ENCODE measurements at regions not wholly inside any gene's neighbourhood (a gene's known extent, or its start where the extent isn't known, plus 50 kb on each side); places are given as distances from the start of the nearest gene placed in this dataset.

- no peaks in the 10 kb centered on the region for H3K27me3 ChIP-seq
- H3K36me3 ChIP-seq, result no peaks in the 10 kb centered on the region
- DNase-seq, result no peak
- no peak overlapping the region for H3K4me3 ChIP-seq
- H3K9me3 ChIP-seq, result no peaks in the 10 kb centered on the region
These were observed 755.2 kb downstream of the BRINP1 start for GRCh38 chr9:118613996-118614395.

DNA sequence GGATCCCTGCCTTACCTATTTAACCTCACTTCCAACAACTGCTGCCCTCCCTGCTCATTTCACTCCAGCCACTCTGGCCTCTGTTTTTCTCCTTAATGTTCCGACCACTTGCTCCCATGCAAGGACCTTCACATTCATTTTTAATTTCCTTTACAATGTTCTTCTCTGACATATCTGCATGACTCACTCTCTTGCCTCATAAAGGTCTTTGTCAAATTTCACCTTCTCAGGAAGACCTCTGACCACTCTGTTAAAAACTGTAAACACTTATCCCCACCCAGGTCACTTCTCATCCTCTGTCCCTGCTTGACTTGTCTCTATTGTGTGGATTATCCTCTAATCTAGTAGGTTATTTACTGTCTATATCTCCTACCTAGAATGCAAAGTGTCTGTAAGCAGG is 751.2 kb downstream of the BRINP1 start:
- Histone ChIP-seq H3K27me3 (no peaks in the 10 kb centered on the region), H3K9me3 (no peaks in the 10 kb centered on the region), H3K4me3 (no peak overlapping the region), H3K36me3 (no peaks in the 10 kb centered on the region)
- DNase-seq, result no peak

DNA sequence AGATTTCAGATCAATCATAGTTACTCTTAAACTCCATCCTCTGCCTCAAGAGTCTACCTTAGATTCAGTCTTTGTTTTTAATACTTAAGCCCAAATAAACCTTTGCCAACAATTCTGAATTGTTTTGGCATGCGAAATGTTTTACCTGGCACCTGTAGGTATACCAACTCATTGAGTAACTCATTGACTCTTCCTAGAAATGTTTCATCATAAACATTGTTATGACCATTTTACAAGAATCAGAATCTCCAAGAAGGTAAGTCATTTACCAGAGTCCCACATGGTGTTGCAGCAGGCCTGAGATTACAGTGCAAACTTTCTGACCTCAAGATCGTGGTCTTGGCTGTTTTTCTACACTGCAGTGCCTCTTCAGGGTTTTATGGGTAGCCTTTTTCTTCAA is 750.4 kb downstream of the BRINP1 start:
- DNase-seq, result no peak
- Histone ChIP-seq H3K36me3 (no peaks in the 10 kb centered on the region), H3K27me3 (no peaks in the 10 kb centered on the region), H3K9me3 (no peaks in the 10 kb centered on the region), H3K4me3 (no peak overlapping the region)

GRCh38 chr9:118624608-118625007 is 744.6 kb downstream of the BRINP1 start:
- Histone ChIP-seq H3K36me3 (no peaks in the 10 kb centered on the region), H3K9me3 (no peaks in the 10 kb centered on the region), H3K4me3 (no peak overlapping the region), H3K27me3 (no peaks in the 10 kb centered on the region)
- no peak for DNase-seq

GRCh38 chr9:118630079-118630478 is 739.2 kb downstream of the BRINP1 start:
- H3K36me3 ChIP-seq, result no peaks in the 10 kb centered on the region
- DNase-seq, result no peak
- no peaks in the 10 kb centered on the region for H3K27me3 ChIP-seq
- H3K4me3 ChIP-seq, result no peak overlapping the region
- H3K9me3 ChIP-seq, result no peaks in the 10 kb centered on the region; the same call in 1 of the 2 replicates

DNA sequence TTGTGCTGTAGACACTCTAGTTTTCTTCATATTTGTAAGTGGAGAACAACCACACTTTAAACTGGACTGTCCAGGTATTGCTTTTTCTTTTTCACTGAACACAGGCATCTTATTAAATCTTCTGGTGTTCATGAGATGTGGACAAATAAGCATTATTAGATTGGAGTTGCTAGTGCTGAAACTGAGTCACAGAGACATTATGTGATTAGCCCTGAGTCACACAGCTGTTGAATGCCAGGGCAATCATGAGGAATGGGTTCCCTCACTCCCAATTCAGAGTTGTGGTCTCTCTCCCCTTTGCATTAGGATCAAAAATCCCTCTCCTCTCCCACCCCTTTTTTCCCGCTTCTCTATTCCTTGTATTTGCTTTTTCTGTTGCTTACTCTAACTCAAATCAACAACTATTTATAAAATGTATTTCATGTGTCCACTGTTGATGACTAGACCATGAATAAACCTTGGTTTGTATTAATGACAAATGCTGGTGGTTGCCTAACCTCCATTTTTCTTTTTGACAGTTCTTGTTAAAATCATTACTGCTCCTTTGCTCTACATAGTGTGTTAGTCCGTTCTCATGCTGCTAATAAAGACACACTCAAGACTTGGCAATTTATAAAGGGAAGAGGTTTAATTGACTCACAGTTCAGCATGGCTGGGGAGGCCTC is 738.2 kb downstream of the BRINP1 start:
- no peaks in the 10 kb centered on the region; the same call in 1 of the 2 replicates for H3K9me3 ChIP-seq
- H3K27me3 ChIP-seq, result no peaks in the 10 kb centered on the region
- H3K36me3 ChIP-seq, result no peaks in the 10 kb centered on the region
- H3K4me3 ChIP-seq, result no peak overlapping the region
- no peak for DNase-seq

GRCh38 chr9:118631956-118632355 is 737.3 kb downstream of the BRINP1 start:
- no peak for DNase-seq
- Histone ChIP-seq H3K36me3 (no peaks in the 10 kb centered on the region), H3K27me3 (no peaks in the 10 kb centered on the region), H3K4me3 (no peak overlapping the region), H3K9me3 (no peaks in the 10 kb centered on the region; the same call in 1 of the 2 replicates)

DNA sequence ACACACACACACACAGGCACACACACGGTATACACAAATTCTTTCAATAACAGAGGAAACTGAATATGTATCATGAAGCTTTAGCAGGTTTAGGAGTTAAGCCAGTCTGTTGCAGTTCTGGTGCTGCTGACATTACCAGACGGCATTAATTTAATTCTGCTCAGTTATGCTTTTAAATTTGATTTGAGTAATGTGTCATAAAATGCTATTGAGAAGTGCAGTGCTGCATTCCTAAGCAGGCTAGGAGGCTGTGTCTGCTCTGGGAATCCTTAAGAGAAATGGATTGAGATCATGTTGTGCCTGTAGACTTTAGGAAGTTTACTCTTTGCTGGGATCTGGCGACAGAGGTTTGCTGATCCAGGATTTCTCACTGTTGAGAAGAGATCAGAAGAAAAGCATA is 733.8 kb downstream of the BRINP1 start:
- DNase-seq, result no peak
- Histone ChIP-seq H3K9me3 (peaks cover 6% of the 10 kb centered on the region), H3K36me3 (no peaks in the 10 kb centered on the region), H3K4me3 (no peak overlapping the region), H3K27me3 (no peaks in the 10 kb centered on the region)

GRCh38 chr9:118637681-118638080 is 731.6 kb downstream of the BRINP1 start:
- Histone ChIP-seq H3K27me3 (no peaks in the 10 kb centered on the region), H3K4me3 (no peak overlapping the region), H3K36me3 (no peaks in the 10 kb centered on the region), H3K9me3 (peaks cover 6% of the 10 kb centered on the region)
- no peak for DNase-seq

- DNase-seq, result peak; percentile 33
- H3K27me3 ChIP-seq, result no peaks in the 10 kb centered on the region
- peaks cover 13% of the 10 kb centered on the region for H3K9me3 ChIP-seq
- H3K4me3 ChIP-seq, result no peak overlapping the region
- no peaks in the 10 kb centered on the region for H3K36me3 ChIP-seq
These were observed 728.2 kb downstream of the BRINP1 start for GRCh38 chr9:118640836-118641560.

GRCh38 chr9:118643118-118643517 is 726.1 kb downstream of the BRINP1 start:
- Histone ChIP-seq H3K36me3 (no peaks in the 10 kb centered on the region), H3K4me3 (no peak overlapping the region)
- peak; percentile 79 for DNase-seq

GRCh38 chr9:118644066-118644465 is 725.2 kb downstream of the BRINP1 start:
- Histone ChIP-seq H3K36me3 (no peaks in the 10 kb centered on the region), H3K27me3 (no peaks in the 10 kb centered on the region), H3K9me3 (peaks cover 11% of the 10 kb centered on the region), H3K4me3 (no peak overlapping the region)
- peak; percentile 22 for DNase-seq

More at GRCh38 chr9:118643118-118643517, 726.1 kb downstream of the BRINP1 start:
- peaks cover 17% of the 10 kb centered on the region for H3K9me3 ChIP-seq
- no peaks in the 10 kb centered on the region for H3K27me3 ChIP-seq

GRCh38 chr9:118647331-118647730 is 721.9 kb downstream of the BRINP1 start:
- no peak for DNase-seq
- Histone ChIP-seq H3K4me3 (no peak overlapping the region), H3K27me3 (no peaks in the 10 kb centered on the region), H3K9me3 (peaks cover 11% of the 10 kb centered on the region), H3K36me3 (no peaks in the 10 kb centered on the region)

DNA sequence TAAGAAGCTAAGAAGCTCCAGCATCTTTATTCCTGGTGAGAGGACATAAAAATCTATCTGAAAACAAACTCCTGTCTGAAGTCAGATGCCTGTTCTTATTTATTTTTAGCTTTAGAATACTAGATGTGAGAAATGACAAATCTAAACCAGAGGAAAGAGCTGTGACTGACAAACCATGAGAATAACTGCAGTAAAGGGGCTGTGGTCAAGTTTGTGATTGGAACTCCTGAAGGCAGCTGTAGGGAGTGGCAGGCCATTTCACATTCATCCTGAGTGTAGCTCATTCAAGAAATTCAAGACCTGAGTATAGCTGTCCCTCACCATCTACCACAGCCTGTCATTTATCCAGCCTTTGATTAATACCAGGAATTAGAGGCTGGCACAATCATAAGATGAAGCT is 718.8 kb downstream of the BRINP1 start:
- H3K36me3 ChIP-seq, result no peaks in the 10 kb centered on the region

GRCh38 chr9:118651511-118651910 is 717.7 kb downstream of the BRINP1 start:
- H3K4me3 ChIP-seq, result no peak overlapping the region
- H3K27me3 ChIP-seq, result no peaks in the 10 kb centered on the region
- no peaks in the 10 kb centered on the region for H3K9me3 ChIP-seq
- H3K36me3 ChIP-seq, result no peaks in the 10 kb centered on the region
- DNase-seq, result no peak

More for the DNA sequence above, 718.8 kb downstream of the BRINP1 start:
- Histone ChIP-seq H3K27me3 (no peaks in the 10 kb centered on the region), H3K4me3 (no peak overlapping the region), H3K9me3 (peaks cover 10% of the 10 kb centered on the region)
- DNase-seq, result no peak

DNA sequence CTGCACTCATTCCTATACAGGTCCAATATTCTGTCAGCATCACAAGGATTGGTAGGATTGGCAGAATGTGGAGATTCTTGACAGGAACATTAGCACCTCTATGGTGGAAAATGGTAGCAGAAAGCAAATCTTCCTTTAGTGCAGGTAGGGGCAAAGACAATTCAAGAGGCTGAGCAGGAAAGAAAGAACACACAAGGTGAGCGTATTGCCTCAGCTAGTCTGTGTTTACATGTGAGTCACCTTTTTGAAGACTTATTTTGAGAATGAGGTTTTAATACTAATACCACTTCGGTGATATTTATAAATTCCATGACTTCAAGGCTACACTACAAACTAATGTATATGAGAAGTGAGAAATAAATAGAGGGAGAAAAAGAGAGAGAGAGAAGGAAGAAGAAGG is 717.0 kb downstream of the BRINP1 start:
- no peaks in the 10 kb centered on the region for H3K36me3 ChIP-seq
- no peaks in the 10 kb centered on the region for H3K9me3 ChIP-seq
- no peak for DNase-seq
- no peak overlapping the region for H3K4me3 ChIP-seq
- no peaks in the 10 kb centered on the region for H3K27me3 ChIP-seq

DNA sequence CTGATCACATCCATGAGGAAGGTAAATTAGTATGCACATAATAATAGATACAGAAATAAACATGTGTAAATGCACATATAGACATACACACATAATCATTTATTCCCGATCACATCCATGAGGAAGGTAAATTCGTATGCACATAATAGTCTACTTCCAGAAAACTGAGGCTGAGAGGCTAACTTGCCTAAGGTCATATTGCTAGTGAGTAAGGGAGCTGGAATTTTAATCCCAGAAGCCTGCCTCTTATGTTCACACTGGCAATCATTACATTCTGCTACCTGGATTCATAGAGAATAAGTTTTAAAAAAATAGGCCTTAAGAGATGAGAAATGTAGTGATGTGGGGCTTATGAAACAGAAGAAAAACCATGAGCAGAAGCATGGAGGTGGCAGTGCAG is 716.3 kb downstream of the BRINP1 start:
- Histone ChIP-seq H3K36me3 (no peaks in the 10 kb centered on the region), H3K4me3 (no peak overlapping the region), H3K27me3 (no peaks in the 10 kb centered on the region), H3K9me3 (no peaks in the 10 kb centered on the region)
- DNase-seq, result no peak

DNA sequence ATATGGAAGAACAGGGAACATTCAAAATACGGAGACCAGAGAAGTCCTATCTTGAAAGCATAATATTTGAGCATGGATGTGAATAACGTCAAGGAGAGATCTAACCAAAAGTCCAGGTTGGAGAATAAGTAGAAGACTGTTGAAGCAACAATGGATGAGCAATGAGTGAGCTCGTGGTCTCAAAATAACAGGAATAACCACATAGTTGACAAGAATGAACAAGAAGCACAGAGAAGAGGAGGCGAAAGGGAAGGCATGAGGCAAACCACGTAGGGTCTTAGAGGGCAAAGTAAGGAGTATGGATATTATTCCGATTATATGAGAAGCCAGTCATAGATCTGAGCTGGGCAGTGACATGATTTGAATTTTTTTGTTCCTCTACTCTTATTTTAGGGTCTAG is 710.2 kb downstream of the BRINP1 start:
- no peak for DNase-seq
- no peaks in the 10 kb centered on the region for H3K9me3 ChIP-seq
- H3K27me3 ChIP-seq, result no peaks in the 10 kb centered on the region
- H3K36me3 ChIP-seq, result no peaks in the 10 kb centered on the region
- H3K4me3 ChIP-seq, result no peak overlapping the region
